Nephron progenitor cell (in vitro differentiated cells): ENCODE measurements at regions not wholly inside any gene's neighbourhood (a gene's known extent, or its start where the extent isn't known, plus 50 kb on each side); places are given as distances from the start of the nearest gene placed in this dataset.

ENCODE experiments used
- DNase-seq: peaks from one replicate; pipeline ENCODE4 v3.0.0; 2021
- H3K27ac Mint-ChIP-seq: 2 replicates; pipeline ENCODE4 v1.8.0; 2021; ENCODE audit warnings: mild to moderate bottlenecking, moderate library complexity, mixed read lengths
- H3K27me3 Mint-ChIP-seq: 2 replicates; pipeline ENCODE4 v1.8.0; 2021; ENCODE audit warnings: mild to moderate bottlenecking, low read depth, mixed read lengths; ENCODE audit not compliant: poor library complexity
- H3K36me3 Mint-ChIP-seq: 2 replicates; pipeline ENCODE4 v1.8.0; 2021; ENCODE audit warnings: low read depth, mixed read lengths
- H3K4me1 Mint-ChIP-seq: 2 replicates; pipeline ENCODE4 v1.8.0; 2021; ENCODE audit warnings: mixed read lengths
- H3K4me3 Mint-ChIP-seq: 2 replicates; pipeline ENCODE4 v1.8.0; 2021; ENCODE audit warnings: mild to moderate bottlenecking, moderate library complexity, mixed read lengths
- H3K9me3 Mint-ChIP-seq: 2 replicates; pipeline ENCODE4 v1.8.0; 2021; ENCODE audit warnings: mild to moderate bottlenecking, moderate library complexity, mixed read lengths
- TF ChIP-seq, protein P1 (sequence below): fragments of 200-600 bp; sonication (generic); IDR thresholded peaks from 2 replicates; pipeline ENCODE4 v1.5.0; 2021; ENCODE audit warnings: antibody characterized with exemption

DNA sequence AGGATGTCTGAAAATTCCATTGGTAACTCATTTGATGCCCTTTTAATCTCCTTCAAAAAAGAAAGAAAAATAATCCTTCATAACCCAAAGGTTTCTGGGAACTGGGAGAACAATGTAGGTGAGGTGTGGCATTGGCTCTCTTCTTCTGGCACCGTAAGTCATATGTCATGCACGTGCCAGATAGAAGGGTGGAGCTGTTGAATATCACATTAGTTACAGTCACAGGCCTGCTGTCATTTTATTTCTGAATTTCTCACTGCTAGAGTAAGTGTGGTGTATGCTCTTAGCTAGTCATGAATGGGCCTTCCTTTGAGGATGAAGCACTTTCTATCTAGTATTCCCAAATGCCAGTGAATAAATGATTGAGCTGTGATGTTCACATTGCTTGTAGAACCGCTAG, 201.8 kb upstream of the SGCD start:
- H3K9me3 Mint-ChIP-seq: no peaks in the 10 kb centered on the region
- H3K4me1 Mint-ChIP-seq: no peaks in the 10 kb centered on the region
- DNase-seq: no peak
- H3K36me3 Mint-ChIP-seq: no peaks in the 10 kb centered on the region
- no peak overlapping the region for H3K27ac Mint-ChIP-seq
- H3K27me3 Mint-ChIP-seq: peaks cover 2% of the 10 kb centered on the region
- no peak overlapping the region for H3K4me3 Mint-ChIP-seq
- TF ChIP-seq, protein P1, sequence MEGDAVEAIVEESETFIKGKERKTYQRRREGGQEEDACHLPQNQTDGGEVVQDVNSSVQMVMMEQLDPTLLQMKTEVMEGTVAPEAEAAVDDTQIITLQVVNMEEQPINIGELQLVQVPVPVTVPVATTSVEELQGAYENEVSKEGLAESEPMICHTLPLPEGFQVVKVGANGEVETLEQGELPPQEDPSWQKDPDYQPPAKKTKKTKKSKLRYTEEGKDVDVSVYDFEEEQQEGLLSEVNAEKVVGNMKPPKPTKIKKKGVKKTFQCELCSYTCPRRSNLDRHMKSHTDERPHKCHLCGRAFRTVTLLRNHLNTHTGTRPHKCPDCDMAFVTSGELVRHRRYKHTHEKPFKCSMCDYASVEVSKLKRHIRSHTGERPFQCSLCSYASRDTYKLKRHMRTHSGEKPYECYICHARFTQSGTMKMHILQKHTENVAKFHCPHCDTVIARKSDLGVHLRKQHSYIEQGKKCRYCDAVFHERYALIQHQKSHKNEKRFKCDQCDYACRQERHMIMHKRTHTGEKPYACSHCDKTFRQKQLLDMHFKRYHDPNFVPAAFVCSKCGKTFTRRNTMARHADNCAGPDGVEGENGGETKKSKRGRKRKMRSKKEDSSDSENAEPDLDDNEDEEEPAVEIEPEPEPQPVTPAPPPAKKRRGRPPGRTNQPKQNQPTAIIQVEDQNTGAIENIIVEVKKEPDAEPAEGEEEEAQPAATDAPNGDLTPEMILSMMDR: no peak

DNA sequence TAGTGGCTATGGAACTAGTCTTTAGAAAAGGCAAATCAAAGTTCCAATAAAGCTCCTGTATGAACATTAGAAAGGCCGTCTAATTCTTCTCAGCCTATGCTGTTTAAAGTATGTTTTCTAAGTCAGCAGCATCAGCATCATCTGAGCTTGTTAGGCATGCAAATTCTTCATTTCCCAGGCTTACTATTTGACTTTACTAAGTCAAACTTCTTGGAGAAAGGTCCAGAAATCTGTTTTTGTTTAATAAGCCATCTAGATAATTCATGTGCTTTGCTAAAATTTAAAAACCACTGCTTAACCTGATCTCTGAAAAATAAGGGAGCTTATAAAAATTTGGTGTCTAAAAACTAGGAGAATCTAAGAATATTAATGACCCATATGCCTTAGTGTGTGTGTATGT, 200.2 kb upstream of the SGCD start:
- Mint-ChIP-seq H3K27ac (no peak overlapping the region), H3K27me3 (no peaks in the 10 kb centered on the region), H3K4me1 (no peaks in the 10 kb centered on the region), H3K36me3 (no peaks in the 10 kb centered on the region), H3K4me3 (no peak overlapping the region), H3K9me3 (no peaks in the 10 kb centered on the region)
- no peak for DNase-seq
- TF ChIP-seq, protein P1: no peak

DNA sequence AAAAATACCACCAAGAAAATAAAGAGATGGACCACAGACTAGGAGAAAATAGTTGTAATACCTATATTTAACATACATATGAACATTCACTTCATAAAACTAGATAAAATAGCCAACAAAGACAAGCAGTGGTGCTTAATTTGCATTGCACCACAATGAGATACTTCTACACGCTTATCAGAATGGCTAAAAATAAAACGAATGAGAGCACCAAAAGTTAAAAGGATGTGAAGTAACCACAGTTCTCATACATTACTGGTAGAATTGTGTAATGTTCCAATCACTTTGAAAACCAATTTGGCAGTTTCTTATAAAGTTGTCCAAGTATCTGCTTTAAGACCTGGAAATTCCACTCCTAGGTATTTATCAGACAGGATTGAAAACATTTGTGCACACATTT, 198.9 kb upstream of the SGCD start:
- TF ChIP-seq, protein P1: no peak
- no peak overlapping the region for H3K4me3 Mint-ChIP-seq
- H3K9me3 Mint-ChIP-seq: peaks cover 4% of the 10 kb centered on the region
- H3K36me3 Mint-ChIP-seq: no peaks in the 10 kb centered on the region
- no peaks in the 10 kb centered on the region for H3K4me1 Mint-ChIP-seq
- no peak for DNase-seq
- H3K27me3 Mint-ChIP-seq: no peaks in the 10 kb centered on the region
- H3K27ac Mint-ChIP-seq: no peak overlapping the region

DNA sequence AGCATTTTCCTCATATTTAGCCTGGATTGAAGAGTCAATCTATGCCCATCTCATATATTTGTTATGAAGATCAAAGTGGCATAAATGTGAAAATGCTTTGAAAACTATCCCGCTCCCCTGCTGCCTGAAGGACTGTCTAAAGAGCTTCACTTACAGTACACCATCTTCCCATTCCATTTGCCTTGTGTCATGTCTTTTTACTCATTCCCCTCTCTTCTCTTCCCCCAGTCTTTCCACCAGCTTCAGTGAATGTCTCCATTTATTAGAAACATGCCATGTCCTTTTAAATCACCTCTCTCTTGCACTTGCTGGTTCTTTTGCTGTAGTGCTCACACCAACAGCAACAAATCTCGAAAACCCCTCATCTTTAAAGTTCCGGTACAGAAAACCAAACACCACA, 192.7 kb upstream of the SGCD start:
- H3K4me3 Mint-ChIP-seq: no peak overlapping the region
- TF ChIP-seq, protein P1: no peak
- peaks cover 4% of the 10 kb centered on the region for H3K9me3 Mint-ChIP-seq
- no peaks in the 10 kb centered on the region for H3K36me3 Mint-ChIP-seq
- H3K27me3 Mint-ChIP-seq: peaks cover 3% of the 10 kb centered on the region
- H3K27ac Mint-ChIP-seq: no peak overlapping the region
- no peak for DNase-seq
- no peaks in the 10 kb centered on the region for H3K4me1 Mint-ChIP-seq

DNA sequence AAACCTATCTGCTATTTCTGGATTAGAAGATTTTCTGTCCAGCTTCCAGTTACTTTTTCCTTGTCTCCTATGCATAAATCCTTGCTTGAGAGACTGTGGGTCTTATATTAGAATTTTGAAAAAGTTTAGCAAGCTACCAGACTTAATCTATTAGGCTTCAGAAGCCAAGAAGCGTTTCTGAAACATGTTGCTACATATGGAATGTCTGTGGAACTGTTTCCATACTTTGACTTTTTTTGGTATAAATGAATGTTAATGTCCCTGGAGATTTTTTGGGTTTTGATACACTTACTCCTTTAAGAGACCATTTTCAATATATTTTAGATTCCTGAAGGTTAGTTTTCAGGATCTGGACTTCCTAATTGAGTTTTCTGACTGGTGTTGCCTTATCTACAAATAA, 191.4 kb upstream of the SGCD start:
- no peaks in the 10 kb centered on the region for H3K4me1 Mint-ChIP-seq
- TF ChIP-seq, protein P1: no peak
- no peak overlapping the region for H3K27ac Mint-ChIP-seq
- no peak overlapping the region for H3K4me3 Mint-ChIP-seq
- DNase-seq: no peak
- peaks cover 3% of the 10 kb centered on the region for H3K27me3 Mint-ChIP-seq
- no peaks in the 10 kb centered on the region for H3K36me3 Mint-ChIP-seq
- H3K9me3 Mint-ChIP-seq: peaks cover 4% of the 10 kb centered on the region

DNA sequence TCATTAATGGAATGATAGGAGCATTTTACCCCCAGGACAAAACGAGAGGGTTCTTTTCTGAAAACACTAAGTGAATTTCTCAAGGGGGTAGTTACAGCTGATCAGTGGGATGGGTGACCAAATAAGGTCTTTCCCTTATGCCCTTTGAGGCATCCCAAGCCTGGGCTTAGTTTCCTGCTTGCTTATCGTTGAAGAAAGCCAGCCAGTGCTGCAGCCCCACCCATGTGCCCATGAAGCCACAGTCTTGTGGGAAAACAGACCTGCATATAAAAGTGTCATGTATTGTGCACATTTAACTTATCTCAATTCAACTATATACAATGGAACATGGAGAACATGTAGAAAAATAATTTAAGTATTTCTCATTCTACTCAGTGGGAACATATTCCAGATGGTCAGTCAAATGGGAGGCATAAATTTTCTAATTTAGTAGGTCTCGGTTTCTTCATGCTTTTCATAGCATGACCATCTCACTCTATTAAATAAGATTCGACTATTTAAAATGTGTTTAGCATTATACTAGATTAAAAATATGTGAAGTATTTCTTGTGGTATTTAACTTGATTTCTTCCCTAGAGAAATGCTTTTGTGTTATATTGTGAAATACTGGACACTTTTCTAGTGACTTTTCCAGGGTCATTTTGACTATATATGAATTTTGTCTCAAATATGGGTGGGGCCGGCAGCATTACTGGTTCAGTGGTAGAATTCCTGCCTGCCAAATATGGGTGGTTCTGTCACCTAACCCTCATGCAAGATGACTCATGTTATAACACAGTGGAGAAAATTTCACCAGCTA, 189.7 kb upstream of the SGCD start:
- TF ChIP-seq, protein P1: no peak
- Mint-ChIP-seq H3K9me3 (peaks cover 3% of the 10 kb centered on the region), H3K4me1 (no peaks in the 10 kb centered on the region), H3K4me3 (no peak overlapping the region), H3K36me3 (peaks cover 3% of the 10 kb centered on the region), H3K27me3 (peaks cover 6% of the 10 kb centered on the region), H3K27ac (no peak overlapping the region)
- DNase-seq: no peak
